HepG2 (cell line): ENCODE measurements at regions not wholly inside any gene's neighbourhood (a gene's known extent, or its start where the extent isn't known, plus 50 kb on each side); places are given as distances from the start of the nearest gene placed in this dataset.

Experiments used
- ARID5B ChIP-seq: IDR thresholded peaks from 2 replicates; pipeline ENCODE4 v1.4.0; 2020; ENCODE audit warnings: mild to moderate bottlenecking, missing genetic modification reagents
- ZNF513 ChIP-seq: sonication (generic); formaldehyde crosslinking; conservative IDR thresholded peaks from 2 replicates; pipeline ENCODE4 v1.5.0; 2020; ENCODE audit warnings: missing genetic modification reagents
- ZNF646 ChIP-seq: sonication (generic); formaldehyde crosslinking; IDR thresholded peaks from 2 replicates; pipeline ENCODE4 v1.9.0; 2021; ENCODE audit warnings: mild to moderate bottlenecking, missing genetic modification reagents
- ZNF816 ChIP-seq: sonication (generic); formaldehyde crosslinking; IDR thresholded peaks from 2 replicates; pipeline ENCODE4 v1.8.0; 2022; ENCODE audit warnings: missing genetic modification reagents, mild to moderate bottlenecking, borderline replicate concordance

GRCh38 chr3:150096700-150097587, 126.2 kb upstream of the PFN2 start (continued):
- TF ChIP-seq ZNF646 (CRISPR knock-in tag): no peak
- no peak for TF ChIP-seq ARID5B (CRISPR knock-in tag)
- TF ChIP-seq ZNF513: no peak
- no peak for TF ChIP-seq ZNF816 (CRISPR knock-in tag)
- TF ChIP-seq, all 625 proteins: peak for 0
